ENCODE measurements at regions not wholly inside any gene's neighbourhood (a gene's known extent, or its start where the extent isn't known, plus 50 kb on each side); places are given as distances from the start of the nearest gene placed in this dataset.

- FAIRE-seq: no peak
- TF ChIP-seq, protein P1, sequence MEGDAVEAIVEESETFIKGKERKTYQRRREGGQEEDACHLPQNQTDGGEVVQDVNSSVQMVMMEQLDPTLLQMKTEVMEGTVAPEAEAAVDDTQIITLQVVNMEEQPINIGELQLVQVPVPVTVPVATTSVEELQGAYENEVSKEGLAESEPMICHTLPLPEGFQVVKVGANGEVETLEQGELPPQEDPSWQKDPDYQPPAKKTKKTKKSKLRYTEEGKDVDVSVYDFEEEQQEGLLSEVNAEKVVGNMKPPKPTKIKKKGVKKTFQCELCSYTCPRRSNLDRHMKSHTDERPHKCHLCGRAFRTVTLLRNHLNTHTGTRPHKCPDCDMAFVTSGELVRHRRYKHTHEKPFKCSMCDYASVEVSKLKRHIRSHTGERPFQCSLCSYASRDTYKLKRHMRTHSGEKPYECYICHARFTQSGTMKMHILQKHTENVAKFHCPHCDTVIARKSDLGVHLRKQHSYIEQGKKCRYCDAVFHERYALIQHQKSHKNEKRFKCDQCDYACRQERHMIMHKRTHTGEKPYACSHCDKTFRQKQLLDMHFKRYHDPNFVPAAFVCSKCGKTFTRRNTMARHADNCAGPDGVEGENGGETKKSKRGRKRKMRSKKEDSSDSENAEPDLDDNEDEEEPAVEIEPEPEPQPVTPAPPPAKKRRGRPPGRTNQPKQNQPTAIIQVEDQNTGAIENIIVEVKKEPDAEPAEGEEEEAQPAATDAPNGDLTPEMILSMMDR (IDR thresholded peaks at IDR 0.05; ENCODE audit: borderline replicate concordance, extremely low read depth, insufficient read depth): no peak
These were observed 692.3 kb downstream of the SLITRK1 start for GRCh38 chr13:83190020-83190419.

DNA sequence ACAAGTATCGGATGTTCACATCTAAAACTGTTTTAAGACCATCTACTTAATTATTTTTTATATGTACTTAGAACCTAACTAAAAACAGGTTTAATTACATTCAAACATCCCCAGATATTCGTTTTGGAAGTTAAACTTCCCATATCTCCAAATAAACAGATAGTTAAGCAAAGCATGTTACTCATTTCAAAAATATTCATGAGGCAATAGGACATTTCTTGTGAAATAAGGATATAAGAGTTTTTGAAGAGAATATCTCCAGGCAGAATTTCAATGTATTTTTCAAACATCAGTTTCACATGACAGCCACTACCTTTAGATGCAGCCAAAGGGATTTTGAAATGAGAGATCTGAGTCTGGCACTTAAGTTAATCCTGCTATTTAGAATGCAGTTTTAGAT is 697.5 kb downstream of the SLITRK1 start:
- Histone ChIP-seq H3K4me3 (ENCODE audit: low read length in 3 of 3) (no peak overlapping the region), H3K27ac (ENCODE audit: low read depth in 2 of 2, low read length in 2 of 2) (no peak overlapping the region), H3K9ac (ENCODE audit: low read length in 3 of 3) (no peak overlapping the region), H3K9me3 (ENCODE audit: control insufficient read depth in 2 of 3, insufficient read depth in 1 of 3, low read length in 3 of 3) (peaks cover 0 to 2% (median 0%) of the 10 kb centered on the region in 3 donors), H3K27me3 (ENCODE audit: control insufficient read depth, insufficient read depth, low read length) (no peaks in the 10 kb centered on the region), H3K4me1 (ENCODE audit: control insufficient read depth in 2 of 3, insufficient read depth in 2 of 3, low read depth in 1 of 3, low read length in 3 of 3) (no peaks in the 10 kb centered on the region), H3K36me3 (ENCODE audit: control insufficient read depth in 2 of 3, insufficient read depth in 3 of 3, low read length in 3 of 3) (no peaks in the 10 kb centered on the region)
- no peak for FAIRE-seq
- no peak for DNase-seq
- intact Hi-C loops (cut with DNase I): no loop called here
- TF ChIP-seq, protein P1 (IDR thresholded peaks at IDR 0.05; ENCODE audit: borderline replicate concordance, extremely low read depth, insufficient read depth): no peak

More at GRCh38 chr13:83190020-83190419, 692.3 kb downstream of the SLITRK1 start:
- Histone ChIP-seq H3K9ac (ENCODE audit: low read length in 3 of 3) (no peak overlapping the region), H3K4me3 (ENCODE audit: low read length in 3 of 3) (no peak overlapping the region), H3K4me1 (ENCODE audit: control insufficient read depth in 2 of 3, insufficient read depth in 2 of 3, low read depth in 1 of 3, low read length in 3 of 3) (no peaks in the 10 kb centered on the region), H3K36me3 (ENCODE audit: control insufficient read depth in 2 of 3, insufficient read depth in 3 of 3, low read length in 3 of 3) (no peaks in the 10 kb centered on the region), H3K27me3 (ENCODE audit: control insufficient read depth, insufficient read depth, low read length) (no peaks in the 10 kb centered on the region), H3K27ac (ENCODE audit: low read depth in 2 of 2, low read length in 2 of 2) (no peak overlapping the region), H3K9me3 (ENCODE audit: control insufficient read depth in 2 of 3, insufficient read depth in 1 of 3, low read length in 3 of 3) (peaks cover 0 to 2% (median 0%) of the 10 kb centered on the region in 3 donors)
- no peak for DNase-seq
- intact Hi-C loops (cut with DNase I): no loop called here

DNA sequence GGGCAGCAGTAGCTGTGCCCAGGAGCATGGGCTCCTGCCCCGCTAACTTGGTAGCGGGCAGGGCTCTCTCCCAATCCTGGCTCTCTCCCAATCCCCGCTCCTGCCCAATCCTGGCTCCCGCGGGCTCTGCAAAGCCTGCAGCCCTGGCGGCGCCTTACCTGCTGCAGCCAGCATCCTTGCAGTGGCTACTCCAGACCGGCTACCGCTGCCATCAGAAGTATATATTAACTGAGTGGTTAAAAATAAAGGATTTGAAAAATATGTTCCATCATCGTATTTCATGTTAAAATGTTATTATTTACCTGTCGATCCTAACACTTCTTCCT is 698.2 kb downstream of the SLITRK1 start:
- H3K27ac ChIP-seq (ENCODE audit: low read depth in 2 of 2, low read length in 2 of 2): no peak overlapping the region
- DNase-seq: no peak
- TF ChIP-seq, protein P1 (IDR thresholded peaks at IDR 0.05; ENCODE audit: borderline replicate concordance, extremely low read depth, insufficient read depth): no peak
- no peaks in the 10 kb centered on the region for H3K4me1 ChIP-seq (ENCODE audit: control insufficient read depth in 2 of 3, insufficient read depth in 2 of 3, low read depth in 1 of 3, low read length in 3 of 3)
- H3K9ac ChIP-seq (ENCODE audit: low read length in 3 of 3): no peak overlapping the region
- H3K9me3 ChIP-seq (ENCODE audit: control insufficient read depth in 2 of 3, insufficient read depth in 1 of 3, low read length in 3 of 3): peaks cover 0 to 2% (median 0%) of the 10 kb centered on the region in 3 donors
- no peak for FAIRE-seq
- H3K27me3 ChIP-seq (ENCODE audit: control insufficient read depth, insufficient read depth, low read length): no peaks in the 10 kb centered on the region
- no peak overlapping the region for H3K4me3 ChIP-seq (ENCODE audit: low read length in 3 of 3)
- no peaks in the 10 kb centered on the region for H3K36me3 ChIP-seq (ENCODE audit: control insufficient read depth in 2 of 3, insufficient read depth in 3 of 3, low read length in 3 of 3)
- intact Hi-C loops (cut with DNase I): no loop called here

DNA sequence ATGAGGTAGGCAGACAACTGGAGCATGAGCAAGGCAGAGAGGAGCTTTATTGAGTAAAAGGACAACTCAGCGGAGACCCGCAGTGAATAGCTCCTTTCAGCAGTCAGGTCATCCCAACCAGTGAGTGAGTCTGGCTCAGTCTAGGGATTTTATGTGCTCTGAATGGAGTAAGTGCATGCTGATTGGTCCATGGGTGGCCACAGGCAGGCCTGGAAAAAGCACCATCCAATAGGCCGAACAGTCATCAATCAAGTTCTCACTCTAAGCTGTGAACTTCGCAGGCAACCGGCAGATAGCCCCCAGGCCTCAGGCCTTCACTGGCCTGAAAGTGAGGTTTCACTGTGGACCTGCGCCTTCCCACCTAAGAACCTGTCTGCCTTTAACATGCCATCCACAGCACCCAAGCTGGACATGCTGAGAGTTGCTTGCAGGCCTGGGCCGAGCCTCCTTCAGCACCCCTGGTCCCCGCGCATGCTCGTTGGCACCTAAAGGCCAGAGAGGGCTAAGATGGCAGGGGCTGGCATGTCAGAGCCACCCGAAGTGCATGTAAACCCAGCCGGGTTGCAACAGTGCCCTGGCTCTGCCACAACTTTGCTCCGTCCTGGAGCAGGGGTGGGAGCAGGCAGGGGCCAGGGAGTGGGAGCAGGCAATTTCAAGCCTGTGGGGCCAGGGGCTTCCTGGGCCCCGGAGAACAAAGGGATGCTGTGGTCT is 698.7 kb downstream of the SLITRK1 start:
- Histone ChIP-seq H3K4me1 (ENCODE audit: control insufficient read depth in 2 of 3, insufficient read depth in 2 of 3, low read depth in 1 of 3, low read length in 3 of 3) (no peaks in the 10 kb centered on the region), H3K4me3 (ENCODE audit: low read length in 3 of 3) (no peak overlapping the region), H3K9me3 (ENCODE audit: control insufficient read depth in 2 of 3, insufficient read depth in 1 of 3, low read length in 3 of 3) (no peaks in the 10 kb centered on the region), H3K27me3 (ENCODE audit: control insufficient read depth, insufficient read depth, low read length) (no peaks in the 10 kb centered on the region), H3K9ac (ENCODE audit: low read length in 3 of 3) (no peak overlapping the region), H3K27ac (ENCODE audit: low read depth in 2 of 2, low read length in 2 of 2) (no peak overlapping the region), H3K36me3 (ENCODE audit: control insufficient read depth in 2 of 3, insufficient read depth in 3 of 3, low read length in 3 of 3) (no peaks in the 10 kb centered on the region)
- intact Hi-C loops (cut with DNase I): no loop called here
- DNase-seq: no peak
- TF ChIP-seq, protein P1 (IDR thresholded peaks at IDR 0.05; ENCODE audit: borderline replicate concordance, extremely low read depth, insufficient read depth): no peak
- FAIRE-seq: no peak
